ENCODE measurements at regions not wholly inside any gene's neighbourhood (a gene's known extent, or its start where the extent isn't known, plus 50 kb on each side); places are given as distances from the start of the nearest gene placed in this dataset.

DNA sequence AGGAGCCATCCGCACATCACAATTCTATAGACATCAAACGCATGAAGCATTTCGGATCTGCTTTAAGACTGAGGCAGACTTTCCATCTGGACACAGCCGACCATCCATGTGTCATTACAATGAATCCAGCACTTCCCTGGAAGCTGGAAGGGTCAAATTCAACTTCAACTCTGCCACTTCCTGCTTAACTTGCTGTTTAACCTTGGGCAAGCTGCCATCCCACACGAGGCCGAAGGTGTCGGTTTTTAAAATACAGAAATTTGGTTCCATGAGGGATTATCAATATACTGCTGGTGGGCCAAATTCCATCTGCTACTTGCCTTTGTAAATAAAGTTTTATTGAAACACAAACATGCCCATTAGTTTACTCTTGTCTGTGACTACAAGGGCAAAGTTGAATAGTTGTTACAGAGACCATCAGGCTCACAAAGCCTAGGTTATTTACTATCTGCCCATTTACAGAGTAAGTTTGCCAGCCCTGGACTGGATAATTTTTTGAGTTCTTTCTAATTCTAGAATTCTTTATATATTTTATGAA, 134.6 kb downstream of the FAM204A start:
- Histone ChIP-seq H3K9ac (ENCODE audit: low read length) (no peak overlapping the region), H3K27ac (ENCODE audit: low read depth, low read length) (no peak overlapping the region), H4K20me1 (ENCODE audit: low read depth, low read length) (no peaks in the 10 kb centered on the region), H3K4me2 (ENCODE audit: low read depth, low read length, poor library complexity, severe bottlenecking) (no peak overlapping the region), H3K9me2 (replicated peaks; ENCODE audit: insufficient read depth, low read length) (no peaks in the 10 kb centered on the region), H3F3A (ENCODE audit: insufficient read depth) (no peaks in the 10 kb centered on the region), H3K27me3 (ENCODE audit: low read length) (peaks cover 4% of the 10 kb centered on the region; the same call in 1 of the 2 replicates), H3K79me2 (ENCODE audit: insufficient read depth, low read length) (no peaks in the 10 kb centered on the region), H2AFZ (ENCODE audit: low read depth, low read length, severe bottlenecking) (no peak overlapping the region), H3K9me3 (ENCODE audit: insufficient read depth, low read length) (no peaks in the 10 kb centered on the region), H3K4me3 (ENCODE audit: insufficient read depth, low read length, poor library complexity, severe bottlenecking) (no peak overlapping the region), H3K36me3 (ENCODE audit: low read length) (no peaks in the 10 kb centered on the region)
- no peak for TF ChIP-seq EZH2phosphoT487 (conservative IDR thresholded peaks at IDR 0.05; ENCODE audit: low read length)
- TF ChIP-seq, protein P1, sequence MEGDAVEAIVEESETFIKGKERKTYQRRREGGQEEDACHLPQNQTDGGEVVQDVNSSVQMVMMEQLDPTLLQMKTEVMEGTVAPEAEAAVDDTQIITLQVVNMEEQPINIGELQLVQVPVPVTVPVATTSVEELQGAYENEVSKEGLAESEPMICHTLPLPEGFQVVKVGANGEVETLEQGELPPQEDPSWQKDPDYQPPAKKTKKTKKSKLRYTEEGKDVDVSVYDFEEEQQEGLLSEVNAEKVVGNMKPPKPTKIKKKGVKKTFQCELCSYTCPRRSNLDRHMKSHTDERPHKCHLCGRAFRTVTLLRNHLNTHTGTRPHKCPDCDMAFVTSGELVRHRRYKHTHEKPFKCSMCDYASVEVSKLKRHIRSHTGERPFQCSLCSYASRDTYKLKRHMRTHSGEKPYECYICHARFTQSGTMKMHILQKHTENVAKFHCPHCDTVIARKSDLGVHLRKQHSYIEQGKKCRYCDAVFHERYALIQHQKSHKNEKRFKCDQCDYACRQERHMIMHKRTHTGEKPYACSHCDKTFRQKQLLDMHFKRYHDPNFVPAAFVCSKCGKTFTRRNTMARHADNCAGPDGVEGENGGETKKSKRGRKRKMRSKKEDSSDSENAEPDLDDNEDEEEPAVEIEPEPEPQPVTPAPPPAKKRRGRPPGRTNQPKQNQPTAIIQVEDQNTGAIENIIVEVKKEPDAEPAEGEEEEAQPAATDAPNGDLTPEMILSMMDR (IDR thresholded peaks at IDR 0.05; ENCODE audit: insufficient read depth, low read length, poor library complexity, severe bottlenecking): no peak

DNA sequence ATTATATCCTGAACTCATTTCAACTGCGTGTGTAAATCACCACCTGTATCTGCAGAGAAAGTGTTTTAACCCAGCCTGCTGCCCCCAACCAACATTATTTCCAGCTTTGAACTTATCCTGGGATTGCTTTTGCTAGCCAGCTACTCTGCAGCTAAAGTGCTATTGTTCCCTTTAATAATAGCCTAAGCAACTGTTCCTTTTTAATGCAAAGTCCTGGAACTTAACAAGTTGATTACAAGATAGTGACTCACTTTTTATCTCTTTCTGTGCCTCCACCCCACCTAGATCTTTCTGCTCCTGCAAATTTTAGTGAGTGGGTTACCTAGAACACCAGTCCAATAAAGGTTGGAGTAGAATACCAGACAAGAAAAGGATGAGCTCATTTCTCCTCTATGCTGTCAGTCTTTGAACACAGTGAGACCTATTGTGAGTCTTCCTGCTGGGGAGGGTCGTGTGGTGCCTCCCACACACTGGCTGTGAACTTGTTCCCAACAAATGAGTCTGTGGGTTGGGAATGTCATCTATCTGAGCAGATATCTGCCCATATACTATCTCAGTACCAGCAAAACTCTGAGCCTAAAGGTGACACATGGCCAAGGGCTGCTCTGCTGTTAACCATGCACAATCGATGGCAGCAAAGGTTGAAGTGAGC, 137.7 kb downstream of the FAM204A start:
- TF ChIP-seq EZH2phosphoT487 (conservative IDR thresholded peaks at IDR 0.05; ENCODE audit: low read length): no peak
- TF ChIP-seq, protein P1 (IDR thresholded peaks at IDR 0.05; ENCODE audit: insufficient read depth, low read length, poor library complexity, severe bottlenecking): no peak
- Histone ChIP-seq H3F3A (ENCODE audit: insufficient read depth) (no peaks in the 10 kb centered on the region), H3K4me3 (ENCODE audit: insufficient read depth, low read length, poor library complexity, severe bottlenecking) (no peak overlapping the region), H3K9ac (ENCODE audit: low read length) (no peak overlapping the region), H3K9me2 (replicated peaks; ENCODE audit: insufficient read depth, low read length) (no peaks in the 10 kb centered on the region), H3K27ac (ENCODE audit: low read depth, low read length) (no peak overlapping the region), H3K36me3 (ENCODE audit: low read length) (no peaks in the 10 kb centered on the region), H3K79me2 (ENCODE audit: insufficient read depth, low read length) (no peaks in the 10 kb centered on the region), H3K4me2 (ENCODE audit: low read depth, low read length, poor library complexity, severe bottlenecking) (no peak overlapping the region), H3K27me3 (ENCODE audit: low read length) (peaks cover 4% of the 10 kb centered on the region; the same call in 1 of the 2 replicates), H4K20me1 (ENCODE audit: low read depth, low read length) (no peaks in the 10 kb centered on the region), H2AFZ (ENCODE audit: low read depth, low read length, severe bottlenecking) (no peak overlapping the region), H3K9me3 (ENCODE audit: insufficient read depth, low read length) (no peaks in the 10 kb centered on the region)

DNA sequence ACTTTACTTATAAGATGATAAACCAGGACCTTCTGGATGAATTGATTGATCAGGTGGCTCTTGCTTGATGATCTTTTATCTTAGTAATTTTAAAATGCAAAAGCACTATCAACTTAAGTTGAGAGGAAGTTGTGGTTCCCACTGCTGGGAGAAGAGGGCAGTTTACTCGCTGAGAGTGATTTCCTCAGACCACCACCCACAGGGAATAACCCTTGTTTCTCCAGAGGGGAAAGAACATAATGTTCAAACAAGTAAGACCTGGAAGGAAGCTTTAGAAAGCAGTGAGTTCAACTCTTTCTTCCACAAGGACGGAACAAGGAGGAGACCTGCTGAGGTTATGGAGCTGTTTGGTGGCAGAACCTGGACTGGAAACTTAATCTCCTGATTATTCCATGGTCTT, 138.7 kb downstream of the FAM204A start:
- TF ChIP-seq, protein P1 (IDR thresholded peaks at IDR 0.05; ENCODE audit: insufficient read depth, low read length, poor library complexity, severe bottlenecking): no peak
- no peak for TF ChIP-seq EZH2phosphoT487 (conservative IDR thresholded peaks at IDR 0.05; ENCODE audit: low read length)
- Histone ChIP-seq H3K4me2 (ENCODE audit: low read depth, low read length, poor library complexity, severe bottlenecking) (no peak overlapping the region), H4K20me1 (ENCODE audit: low read depth, low read length) (no peaks in the 10 kb centered on the region)

More for the DNA sequence above, 138.7 kb downstream of the FAM204A start:
- Histone ChIP-seq H3K9me2 (replicated peaks; ENCODE audit: insufficient read depth, low read length) (no peaks in the 10 kb centered on the region), H3K79me2 (ENCODE audit: insufficient read depth, low read length) (no peaks in the 10 kb centered on the region), H3K36me3 (ENCODE audit: low read length) (no peaks in the 10 kb centered on the region), H3K9me3 (ENCODE audit: insufficient read depth, low read length) (no peaks in the 10 kb centered on the region), H3K27ac (ENCODE audit: low read depth, low read length) (no peak overlapping the region), H3K27me3 (ENCODE audit: low read length) (peaks cover 4% of the 10 kb centered on the region; the same call in 1 of the 2 replicates), H3F3A (ENCODE audit: insufficient read depth) (no peaks in the 10 kb centered on the region), H2AFZ (ENCODE audit: low read depth, low read length, severe bottlenecking) (no peak overlapping the region), H3K4me3 (ENCODE audit: insufficient read depth, low read length, poor library complexity, severe bottlenecking) (no peak overlapping the region), H3K9ac (ENCODE audit: low read length) (no peak overlapping the region)
